HL-60 (cell line): ENCODE measurements at regions not wholly inside any gene's neighbourhood (a gene's known extent, or its start where the extent isn't known, plus 50 kb on each side); places are given as distances from the start of the nearest gene placed in this dataset.

Experiments
- DNase-seq, 2 experiments: peaks; one replicate each; pipeline ENCODE4 v3.0.0-alpha.2; 2010 to 2020; ENCODE audit warnings: low read depth in 1 of 2, low spot score in 1 of 2
- H3K27ac ChIP-seq: fragments of 250-450 bp; sonication (Bioruptor Pico); replicated peaks from 2 replicates; pipeline ENCODE4 v1.5.1; 2020; ENCODE audit warnings: mild to moderate bottlenecking, moderate library complexity
- H3K27me3 ChIP-seq: fragments of 250-450 bp; sonication (Bioruptor Pico); 2 replicates; pipeline ENCODE4 v1.5.1; 2021; ENCODE audit warnings: mild to moderate bottlenecking, moderate library complexity; ENCODE audit not compliant: insufficient read depth, poor library complexity, severe bottlenecking
- H3K4me3 ChIP-seq: replicated peaks from 2 replicates; pipeline ENCODE4 v1.5.1; 2011; ENCODE audit warnings: mild to moderate bottlenecking, control low read depth, low read length; ENCODE audit not compliant: insufficient read depth
- CTCF ChIP-seq: IDR thresholded peaks from one replicate; pipeline ENCODE4 v1.5.1; 2011; ENCODE audit warnings: low read length, control low read depth, inconsistent platforms; ENCODE audit not compliant: insufficient read depth
- GABPA ChIP-seq: IDR thresholded peaks from 2 replicates; pipeline ENCODE4 v1.6.1; 2012; ENCODE audit warnings: low read depth
- POLR2AphosphoS5 ChIP-seq: IDR thresholded peaks from 2 replicates; pipeline ENCODE4 v1.6.1; 2012; ENCODE audit warnings: low read depth
- REST ChIP-seq: IDR thresholded peaks from 2 replicates; pipeline ENCODE4 v1.6.1; 2012; ENCODE audit warnings: low read depth; ENCODE audit not compliant: insufficient replicate concordance
- SPI1 ChIP-seq: IDR thresholded peaks from 2 replicates; pipeline ENCODE4 v1.6.1; 2012; ENCODE audit warnings: low read depth, mild to moderate bottlenecking, borderline replicate concordance

GRCh38 chr13:40333226-40333625 is 333.2 kb downstream of the FOXO1 start:
- TF ChIP-seq GABPA (no peak), POLR2AphosphoS5 (no peak), REST (no peak), SPI1 (no peak), CTCF (no peak)
- Histone ChIP-seq H3K27me3 (peaks cover 2% of the 10 kb centered on the region), H3K27ac (no peak overlapping the region), H3K4me3 (no peak overlapping the region)
- no peak for DNase-seq

- no peak overlapping the region for H3K4me3 ChIP-seq
- H3K27ac ChIP-seq, result no peak overlapping the region
- TF ChIP-seq GABPA (no peak), SPI1 (no peak), POLR2AphosphoS5 (no peak), REST (no peak), CTCF (no peak)
- DNase-seq, result no peak
- H3K27me3 ChIP-seq, result peaks cover 2% of the 10 kb centered on the region
These were observed 332.4 kb downstream of the FOXO1 start for GRCh38 chr13:40334031-40334430.

GRCh38 chr13:40334616-40335015 is 331.8 kb downstream of the FOXO1 start:
- no peak for DNase-seq
- no peak overlapping the region for H3K27ac ChIP-seq
- peaks cover 2% of the 10 kb centered on the region for H3K27me3 ChIP-seq
- no peak overlapping the region for H3K4me3 ChIP-seq
- TF ChIP-seq CTCF, result no peak

- H3K27ac ChIP-seq, result no peak overlapping the region
- H3K27me3 ChIP-seq, result no peaks in the 10 kb centered on the region
- no peak overlapping the region for H3K4me3 ChIP-seq
- DNase-seq, result no peak
- no peak for TF ChIP-seq POLR2AphosphoS5
- no peak for TF ChIP-seq GABPA
- TF ChIP-seq SPI1, result no peak
- TF ChIP-seq REST, result no peak
- TF ChIP-seq CTCF, result no peak
These were observed 329.9 kb downstream of the FOXO1 start for GRCh38 chr13:40336228-40337221.
